ENCODE measurements at regions not wholly inside any gene's neighbourhood (a gene's known extent, or its start where the extent isn't known, plus 50 kb on each side); places are given as distances from the start of the nearest gene placed in this dataset.

GRCh38 chr2:12835733-12836132, 119.0 kb downstream of the TRIB2 start:
- Histone ChIP-seq H3K27me3 (ENCODE audit: low read length) (no peaks in the 10 kb centered on the region), H3K36me3 (ENCODE audit: insufficient read depth, low read length) (no peaks in the 10 kb centered on the region), H3K4me3 (ENCODE audit: low read length) (no peak overlapping the region), H3K9ac (ENCODE audit: low read length) (no peak overlapping the region), H2AFZ (ENCODE audit: low read length) (no peak overlapping the region), H3K9me3 (ENCODE audit: low read length) (no peaks in the 10 kb centered on the region), H3K9me2 (replicated peaks; ENCODE audit: insufficient read depth, low read length) (no peaks in the 10 kb centered on the region), H3K4me1 (ENCODE audit: low read length) (no peaks in the 10 kb centered on the region), H3K79me2 (ENCODE audit: low read length) (no peaks in the 10 kb centered on the region), H3K4me2 (ENCODE audit: low read depth, low read length, poor library complexity, severe bottlenecking) (no peak overlapping the region), H4K20me1 (ENCODE audit: insufficient read depth, low read depth, low read length) (no peaks in the 10 kb centered on the region), H3K27ac (ENCODE audit: low read length) (no peak overlapping the region)
- no peak for DNase-seq

DNA sequence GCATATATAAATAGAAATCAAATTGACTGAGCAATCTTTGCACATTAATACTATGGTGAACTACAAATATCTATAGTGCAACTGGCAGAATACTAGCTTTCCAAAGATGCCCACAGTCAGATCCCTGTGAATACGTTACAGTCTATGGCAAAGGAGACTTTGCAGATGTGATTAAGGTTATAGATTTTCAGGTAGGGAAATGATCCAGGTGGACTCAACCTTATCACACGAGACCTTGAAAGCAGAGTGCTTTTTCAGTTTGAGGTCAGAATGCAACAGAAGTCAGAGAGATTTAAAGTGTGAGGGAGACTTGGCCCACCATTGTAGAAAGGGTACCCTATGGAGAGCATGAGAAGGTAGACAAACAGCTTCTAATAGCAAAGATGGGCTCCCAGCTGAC, 122.6 kb downstream of the TRIB2 start:
- Histone ChIP-seq H3K27ac (ENCODE audit: low read length) (no peak overlapping the region), H3K4me2 (ENCODE audit: low read depth, low read length, poor library complexity, severe bottlenecking) (no peak overlapping the region), H3K4me1 (ENCODE audit: low read length) (no peaks in the 10 kb centered on the region), H3K9ac (ENCODE audit: low read length) (no peak overlapping the region), H3K36me3 (ENCODE audit: insufficient read depth, low read length) (no peaks in the 10 kb centered on the region), H3K79me2 (ENCODE audit: low read length) (no peaks in the 10 kb centered on the region), H3K4me3 (ENCODE audit: low read length) (no peak overlapping the region), H3K27me3 (ENCODE audit: low read length) (no peaks in the 10 kb centered on the region), H2AFZ (ENCODE audit: low read length) (no peak overlapping the region), H3K9me3 (ENCODE audit: low read length) (no peaks in the 10 kb centered on the region), H4K20me1 (ENCODE audit: insufficient read depth, low read depth, low read length) (no peaks in the 10 kb centered on the region), H3K9me2 (replicated peaks; ENCODE audit: insufficient read depth, low read length) (no peaks in the 10 kb centered on the region)
- DNase-seq = no peak

- no peaks in the 10 kb centered on the region for H3K36me3 ChIP-seq (ENCODE audit: insufficient read depth, low read length)
- no peaks in the 10 kb centered on the region for H3K9me2 ChIP-seq (replicated peaks; ENCODE audit: insufficient read depth, low read length)
- no peak for DNase-seq
- no peaks in the 10 kb centered on the region for H4K20me1 ChIP-seq (ENCODE audit: insufficient read depth, low read depth, low read length)
- H3K27me3 ChIP-seq (ENCODE audit: low read length) = no peaks in the 10 kb centered on the region
- no peak overlapping the region for H3K4me2 ChIP-seq (ENCODE audit: low read depth, low read length, poor library complexity, severe bottlenecking)
- H3K27ac ChIP-seq (ENCODE audit: low read length) = no peak overlapping the region
- H2AFZ ChIP-seq (ENCODE audit: low read length) = no peak overlapping the region
- H3K9ac ChIP-seq (ENCODE audit: low read length) = no peak overlapping the region
- H3K79me2 ChIP-seq (ENCODE audit: low read length) = no peaks in the 10 kb centered on the region
- no peaks in the 10 kb centered on the region for H3K9me3 ChIP-seq (ENCODE audit: low read length)
- no peak overlapping the region for H3K4me3 ChIP-seq (ENCODE audit: low read length)
- H3K4me1 ChIP-seq (ENCODE audit: low read length) = no peaks in the 10 kb centered on the region
These were observed 124.3 kb downstream of the TRIB2 start for GRCh38 chr2:12841021-12841420.

- Histone ChIP-seq H3K4me1 (ENCODE audit: low read length) (no peaks in the 10 kb centered on the region), H3K36me3 (ENCODE audit: insufficient read depth, low read length) (no peaks in the 10 kb centered on the region), H2AFZ (ENCODE audit: low read length) (no peak overlapping the region), H3K9me3 (ENCODE audit: low read length) (no peaks in the 10 kb centered on the region), H3K4me3 (ENCODE audit: low read length) (no peak overlapping the region), H3K9ac (ENCODE audit: low read length) (no peak overlapping the region), H3K27ac (ENCODE audit: low read length) (no peak overlapping the region), H3K9me2 (replicated peaks; ENCODE audit: insufficient read depth, low read length) (no peaks in the 10 kb centered on the region), H4K20me1 (ENCODE audit: insufficient read depth, low read depth, low read length) (no peaks in the 10 kb centered on the region), H3K4me2 (ENCODE audit: low read depth, low read length, poor library complexity, severe bottlenecking) (no peak overlapping the region), H3K79me2 (ENCODE audit: low read length) (no peaks in the 10 kb centered on the region), H3K27me3 (ENCODE audit: low read length) (no peaks in the 10 kb centered on the region)
- no peak for DNase-seq
These were observed 126.2 kb downstream of the TRIB2 start for GRCh38 chr2:12842917-12843316.

DNA sequence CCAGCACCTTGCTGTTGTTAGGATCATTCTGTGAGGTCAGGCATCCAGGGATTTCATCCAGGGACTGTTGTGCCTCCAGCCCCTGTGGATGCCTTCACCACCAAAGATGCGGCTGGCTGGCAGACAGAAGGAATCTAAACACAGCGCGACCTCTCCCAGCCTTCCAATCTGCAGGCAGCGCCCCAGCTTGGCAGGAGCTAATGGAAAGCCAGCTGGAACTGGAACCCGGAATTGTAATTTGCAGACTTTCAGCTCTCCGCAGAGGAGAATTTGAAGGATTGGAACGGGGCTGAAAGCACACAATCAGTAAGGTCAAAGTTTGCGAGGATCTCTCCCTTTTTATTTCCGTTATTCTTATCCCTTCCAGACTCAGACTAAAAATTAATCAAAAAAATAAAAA, 127.8 kb downstream of the TRIB2 start:
- Histone ChIP-seq H2AFZ (ENCODE audit: low read length) (no peak overlapping the region), H3K27me3 (ENCODE audit: low read length) (no peaks in the 10 kb centered on the region), H3K36me3 (ENCODE audit: insufficient read depth, low read length) (no peaks in the 10 kb centered on the region), H3K4me1 (ENCODE audit: low read length) (no peaks in the 10 kb centered on the region), H3K9me2 (replicated peaks; ENCODE audit: insufficient read depth, low read length) (no peaks in the 10 kb centered on the region), H3K27ac (ENCODE audit: low read length) (no peak overlapping the region), H3K9me3 (ENCODE audit: low read length) (no peaks in the 10 kb centered on the region), H3K79me2 (ENCODE audit: low read length) (no peaks in the 10 kb centered on the region), H3K4me2 (ENCODE audit: low read depth, low read length, poor library complexity, severe bottlenecking) (no peak overlapping the region), H4K20me1 (ENCODE audit: insufficient read depth, low read depth, low read length) (no peaks in the 10 kb centered on the region), H3K9ac (ENCODE audit: low read length) (no peak overlapping the region), H3K4me3 (ENCODE audit: low read length) (no peak overlapping the region)
- DNase-seq = no peak

DNA sequence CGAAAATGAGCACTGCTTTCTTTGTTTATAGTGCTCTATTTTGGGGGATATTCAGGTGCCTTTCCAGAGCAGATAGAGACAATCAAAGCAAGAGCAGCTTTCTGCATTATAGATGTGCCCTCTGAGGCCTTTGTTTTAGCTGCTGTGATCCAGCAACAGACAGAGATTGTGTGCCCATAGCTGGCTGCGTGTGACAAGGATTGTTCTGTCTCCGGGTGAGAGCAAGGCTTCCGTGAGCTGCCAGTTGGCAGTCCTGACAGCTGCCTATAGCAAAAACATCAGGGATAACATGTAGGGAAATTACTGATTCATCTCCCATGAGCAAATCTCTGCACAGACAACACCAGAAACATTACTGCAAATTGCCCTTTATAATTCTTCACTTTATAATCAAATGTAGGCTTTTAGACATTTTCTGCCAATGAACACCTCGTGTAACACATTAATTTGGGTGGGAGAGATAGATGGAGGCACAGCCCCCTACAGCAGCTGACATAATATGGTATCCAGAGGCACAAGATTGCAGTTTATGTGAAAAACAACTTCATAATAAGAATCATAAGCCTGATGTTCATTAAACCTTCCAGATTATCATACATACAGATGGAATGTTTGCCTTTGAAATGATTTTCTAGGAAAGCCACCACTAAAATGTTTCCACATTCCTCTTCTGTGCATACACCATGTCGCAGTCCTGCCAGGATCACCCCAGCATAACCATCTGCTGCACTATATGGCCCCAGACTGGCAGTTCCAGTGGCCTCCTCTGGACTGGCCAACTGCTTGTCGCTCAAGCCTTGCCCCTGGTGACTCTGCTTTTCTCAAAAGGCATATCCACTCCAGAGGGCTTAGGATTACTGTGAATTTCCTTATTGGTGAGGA, 131.2 kb downstream of the TRIB2 start:
- H3K9me3 ChIP-seq (ENCODE audit: low read length) = no peaks in the 10 kb centered on the region
- H3K4me2 ChIP-seq (ENCODE audit: low read depth, low read length, poor library complexity, severe bottlenecking) = no peak overlapping the region
- no peak overlapping the region for H2AFZ ChIP-seq (ENCODE audit: low read length)
- no peaks in the 10 kb centered on the region for H3K27me3 ChIP-seq (ENCODE audit: low read length)
- H3K4me1 ChIP-seq (ENCODE audit: low read length) = no peaks in the 10 kb centered on the region
- no peaks in the 10 kb centered on the region for H4K20me1 ChIP-seq (ENCODE audit: insufficient read depth, low read depth, low read length)
- H3K9me2 ChIP-seq (replicated peaks; ENCODE audit: insufficient read depth, low read length) = no peaks in the 10 kb centered on the region
- no peaks in the 10 kb centered on the region for H3K79me2 ChIP-seq (ENCODE audit: low read length)
- H3K27ac ChIP-seq (ENCODE audit: low read length) = no peak overlapping the region
- no peak overlapping the region for H3K4me3 ChIP-seq (ENCODE audit: low read length)
- no peak for DNase-seq
- no peak overlapping the region for H3K9ac ChIP-seq (ENCODE audit: low read length)
- no peaks in the 10 kb centered on the region for H3K36me3 ChIP-seq (ENCODE audit: insufficient read depth, low read length)

DNA sequence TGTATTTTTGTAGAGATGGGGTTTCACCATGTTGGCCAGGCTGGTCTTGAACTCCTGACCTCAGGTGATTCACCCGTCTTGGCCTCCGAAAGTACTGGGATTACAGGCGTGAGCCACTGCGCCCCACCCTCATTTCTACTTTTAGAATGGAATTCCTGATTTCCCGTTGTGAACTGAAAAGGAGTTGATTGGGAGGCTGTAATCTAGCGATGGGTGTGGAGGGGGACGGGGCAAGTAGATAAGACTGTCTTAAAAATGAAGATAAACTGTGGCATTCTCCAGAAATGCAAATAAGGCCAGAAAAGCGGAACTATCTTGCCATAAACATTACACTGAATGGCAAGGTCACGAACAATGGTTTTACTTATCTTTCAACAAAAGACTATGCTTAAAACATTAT, 135.4 kb downstream of the TRIB2 start:
- no peaks in the 10 kb centered on the region for H4K20me1 ChIP-seq (ENCODE audit: insufficient read depth, low read depth, low read length)
- H3K9ac ChIP-seq (ENCODE audit: low read length) = no peak overlapping the region
- H3K9me2 ChIP-seq (replicated peaks; ENCODE audit: insufficient read depth, low read length) = no peaks in the 10 kb centered on the region
- H3K36me3 ChIP-seq (ENCODE audit: insufficient read depth, low read length) = no peaks in the 10 kb centered on the region
- H3K79me2 ChIP-seq (ENCODE audit: low read length) = no peaks in the 10 kb centered on the region
- no peak overlapping the region for H3K4me3 ChIP-seq (ENCODE audit: low read length)
- no peak overlapping the region for H2AFZ ChIP-seq (ENCODE audit: low read length)
- H3K4me1 ChIP-seq (ENCODE audit: low read length) = no peaks in the 10 kb centered on the region
- H3K4me2 ChIP-seq (ENCODE audit: low read depth, low read length, poor library complexity, severe bottlenecking) = no peak overlapping the region
- H3K27ac ChIP-seq (ENCODE audit: low read length) = no peak overlapping the region
- no peaks in the 10 kb centered on the region for H3K27me3 ChIP-seq (ENCODE audit: low read length)
- no peak for DNase-seq
- no peaks in the 10 kb centered on the region for H3K9me3 ChIP-seq (ENCODE audit: low read length)

DNA sequence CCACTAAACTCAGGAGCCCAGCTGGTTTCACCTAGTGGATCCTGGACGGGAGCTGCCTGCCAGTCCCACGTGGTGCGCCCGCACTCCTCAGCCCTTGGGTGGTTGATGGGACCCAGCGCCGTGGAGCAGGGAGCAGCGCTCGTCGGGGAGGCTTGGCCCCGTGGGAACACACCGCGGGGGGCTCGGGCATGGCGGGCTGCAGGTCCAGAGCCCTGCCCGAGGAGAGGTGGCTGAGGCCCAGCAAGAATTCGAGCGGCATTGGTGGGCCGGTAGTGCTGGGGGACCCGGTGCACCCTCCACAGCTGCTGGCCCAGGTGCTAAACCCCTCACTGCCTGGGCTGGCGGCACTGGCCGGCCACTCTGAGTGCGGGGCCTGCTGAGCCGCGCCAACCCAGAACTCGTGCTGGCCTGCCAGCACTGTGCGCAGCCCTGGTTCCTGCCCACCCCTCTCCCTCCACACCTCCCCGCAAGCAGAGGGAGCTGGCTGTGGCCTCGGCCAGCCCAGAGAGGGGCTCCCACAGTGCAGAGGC, 137.3 kb downstream of the TRIB2 start:
- Histone ChIP-seq H3K9me2 (replicated peaks; ENCODE audit: insufficient read depth, low read length) (no peaks in the 10 kb centered on the region), H3K27ac (ENCODE audit: low read length) (no peak overlapping the region), H3K4me1 (ENCODE audit: low read length) (no peaks in the 10 kb centered on the region), H3K4me3 (ENCODE audit: low read length) (no peak overlapping the region), H3K4me2 (ENCODE audit: low read depth, low read length, poor library complexity, severe bottlenecking) (no peak overlapping the region), H3K9me3 (ENCODE audit: low read length) (no peaks in the 10 kb centered on the region), H3K79me2 (ENCODE audit: low read length) (no peaks in the 10 kb centered on the region), H2AFZ (ENCODE audit: low read length) (no peak overlapping the region), H3K27me3 (ENCODE audit: low read length) (no peaks in the 10 kb centered on the region), H3K36me3 (ENCODE audit: insufficient read depth, low read length) (no peaks in the 10 kb centered on the region), H3K9ac (ENCODE audit: low read length) (no peak overlapping the region), H4K20me1 (ENCODE audit: insufficient read depth, low read depth, low read length) (no peaks in the 10 kb centered on the region)
- no peak for DNase-seq

All from Karpas-422 (cell line).